GM19324 (cell line): ENCODE measurements at regions not wholly inside any gene's neighbourhood (a gene's known extent, or its start where the extent isn't known, plus 50 kb on each side); places are given as distances from the start of the nearest gene placed in this dataset.

Source experiments
- ATAC-seq: cut with Tn5 transposase; IDR thresholded peaks from one replicate; pipeline ENCODE4 v1.9.1; 2021; ENCODE audit warnings: mild to moderate bottlenecking, moderate library complexity; ENCODE audit not compliant: unreplicated experiment, low FRiP score

DNA sequence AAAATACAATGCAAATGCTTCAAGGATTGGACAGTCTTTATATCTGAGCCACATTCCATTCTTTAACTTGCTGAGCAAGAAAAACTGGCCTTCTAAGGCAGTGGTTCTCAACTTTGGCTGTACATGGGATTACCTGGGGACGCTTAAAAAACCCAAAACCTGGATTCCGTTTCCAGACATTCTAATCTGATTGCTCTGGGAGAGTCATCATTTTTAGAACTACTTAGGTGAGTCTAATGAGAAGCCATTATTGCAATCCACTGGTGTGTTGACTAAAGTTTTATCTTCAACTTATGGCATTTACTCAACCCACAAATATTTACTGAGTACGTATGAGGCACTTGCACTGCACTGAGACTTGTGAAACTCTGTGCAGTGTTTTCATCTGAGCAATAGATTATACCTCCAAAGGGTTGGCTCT lies 195.7 kb upstream of the ATP11B start:
- ATAC-seq = no peak

DNA sequence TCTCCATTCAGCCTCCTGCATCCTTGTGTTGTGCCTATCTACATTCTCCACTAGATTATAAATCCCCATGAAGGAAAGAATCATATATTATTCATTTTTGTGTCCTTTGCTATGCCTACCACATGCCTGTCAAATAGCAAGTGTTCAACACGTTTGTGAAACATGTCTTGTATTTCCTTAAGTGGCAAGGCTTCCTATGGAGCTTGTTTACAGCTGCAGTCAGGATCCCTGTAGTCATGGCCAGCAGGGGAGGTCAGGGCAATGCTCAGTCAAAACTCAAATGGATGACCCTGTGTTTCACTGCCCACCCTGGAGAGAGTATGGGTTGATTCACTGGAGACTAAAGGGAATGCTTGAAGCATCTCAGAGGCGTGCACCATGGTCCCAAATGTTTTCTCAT lies 191.7 kb upstream of the ATP11B start:
- no peak for ATAC-seq

DNA sequence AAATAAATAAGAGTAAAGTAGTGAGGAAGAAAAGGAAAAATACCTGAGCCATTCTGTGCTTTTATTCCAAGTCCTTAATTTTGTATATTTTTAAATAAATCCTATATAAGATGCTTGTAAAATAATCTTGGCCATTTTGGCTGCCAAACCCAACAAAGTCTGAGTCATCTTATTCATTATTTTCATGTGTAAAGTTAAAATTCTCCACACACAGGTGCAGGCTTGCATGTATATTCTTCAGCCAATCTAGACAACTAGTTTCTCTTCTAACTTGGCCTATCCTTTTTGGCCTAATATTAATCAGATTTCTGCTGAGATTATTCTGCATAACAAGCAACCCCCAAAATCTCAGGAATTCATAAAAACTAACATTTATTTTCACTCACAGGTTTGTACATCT lies 189.8 kb upstream of the ATP11B start:
- no peak for ATAC-seq

DNA sequence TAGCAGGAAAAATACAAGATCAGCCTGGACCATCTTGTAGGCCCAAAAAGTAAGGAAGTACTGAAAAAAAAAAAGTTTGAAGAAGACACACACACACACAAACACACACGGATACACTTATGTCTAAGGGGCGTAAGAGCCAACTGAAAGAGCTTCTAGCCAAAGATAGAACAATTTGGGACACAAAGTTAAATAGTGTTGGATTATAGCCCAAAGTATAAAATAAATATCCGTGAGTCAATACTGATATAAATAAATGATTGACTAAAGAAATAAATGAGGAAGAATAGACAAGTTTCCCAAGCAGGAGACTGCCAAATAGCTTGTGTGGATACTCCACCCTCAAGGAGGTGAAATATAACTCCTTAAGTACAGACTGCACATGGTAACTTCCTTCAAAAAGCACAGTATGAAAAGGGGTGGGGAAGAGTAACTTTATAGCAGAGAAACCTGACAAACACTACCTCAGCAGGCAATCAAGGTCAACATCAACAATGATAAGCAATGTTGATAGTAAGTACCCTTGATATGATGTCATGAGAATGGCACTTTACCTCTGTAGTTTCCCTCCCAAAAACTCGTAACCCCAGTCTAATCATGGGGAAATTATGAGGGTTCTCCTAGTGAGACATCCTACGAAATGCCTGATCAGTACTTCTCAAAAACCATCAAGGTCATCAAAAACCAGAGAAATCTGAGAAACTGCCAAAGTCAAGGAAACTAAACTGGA lies 187.3 kb upstream of the ATP11B start:
- no peak for ATAC-seq

DNA sequence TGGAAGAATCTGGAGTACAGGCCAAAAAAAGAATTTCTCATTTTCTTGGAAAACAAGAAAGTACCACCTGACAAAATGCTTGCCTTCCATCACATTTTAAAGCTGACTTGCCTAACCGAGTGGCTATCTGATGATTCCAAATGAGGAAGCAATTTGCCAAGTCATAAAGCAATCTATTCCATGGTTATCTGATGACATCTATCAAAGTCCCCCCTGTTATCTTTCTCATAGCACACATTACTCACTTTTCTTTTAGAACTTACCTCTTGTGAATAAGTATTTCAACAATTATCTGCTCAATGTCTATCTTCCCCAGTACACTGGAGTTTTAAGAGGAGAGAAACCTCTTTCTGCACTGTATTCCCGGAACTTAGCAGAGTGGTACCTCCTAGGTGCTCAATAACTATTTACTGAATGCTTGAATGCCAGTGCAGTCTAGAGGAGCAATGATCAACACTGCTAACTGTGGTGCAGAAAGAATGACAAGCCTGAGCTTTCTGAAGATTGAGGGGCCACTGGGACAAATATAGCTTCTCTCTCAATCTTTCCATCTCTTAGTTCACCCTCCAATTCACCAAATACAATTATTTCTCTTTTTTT lies 186.3 kb upstream of the ATP11B start:
- no peak for ATAC-seq

DNA sequence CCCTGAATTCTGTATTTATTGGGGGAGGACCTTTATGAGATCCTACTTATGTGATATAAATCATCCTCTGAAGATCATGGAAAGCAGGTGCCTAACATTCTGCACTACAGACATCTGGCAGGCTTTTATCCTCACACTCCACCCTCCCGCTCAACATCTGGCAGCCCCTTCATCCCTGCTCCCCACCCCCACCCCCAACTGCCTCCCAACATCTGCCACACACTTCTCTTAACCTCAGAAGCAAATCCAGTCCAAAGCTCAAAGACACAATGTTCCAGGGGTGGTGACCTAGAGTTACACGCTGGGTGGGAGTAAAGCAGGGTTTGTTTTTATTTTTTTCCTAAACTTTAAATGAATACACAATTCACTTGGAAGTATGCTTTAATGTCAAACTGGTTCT lies 184.5 kb upstream of the ATP11B start:
- ATAC-seq = no peak

DNA sequence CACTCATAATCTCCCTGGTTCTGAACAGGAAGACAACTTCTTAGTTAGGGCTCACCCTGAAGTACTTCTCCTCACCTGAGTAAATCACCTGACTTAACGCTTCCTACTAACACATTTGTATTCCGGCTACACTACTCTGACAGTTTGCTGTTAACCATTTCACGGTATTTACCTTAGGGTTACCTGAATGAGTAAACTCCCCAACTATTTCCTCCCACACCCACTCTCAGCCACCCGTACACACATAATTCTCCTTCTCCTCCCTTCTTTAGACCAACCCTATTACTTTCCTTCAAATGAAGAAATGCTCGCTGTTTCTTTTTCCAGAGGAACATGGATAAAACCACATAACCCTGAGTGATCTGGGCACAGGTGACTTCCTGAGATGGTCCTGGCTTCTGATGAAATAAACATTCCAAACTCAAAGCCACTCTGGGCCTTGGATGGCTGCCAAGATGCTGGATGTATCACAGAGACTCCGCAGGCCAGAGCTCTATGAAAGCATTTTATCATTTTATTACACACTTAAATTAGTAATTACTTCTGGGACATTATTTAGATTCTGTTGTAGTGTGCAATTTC lies 183.6 kb upstream of the ATP11B start:
- no peak for ATAC-seq

DNA sequence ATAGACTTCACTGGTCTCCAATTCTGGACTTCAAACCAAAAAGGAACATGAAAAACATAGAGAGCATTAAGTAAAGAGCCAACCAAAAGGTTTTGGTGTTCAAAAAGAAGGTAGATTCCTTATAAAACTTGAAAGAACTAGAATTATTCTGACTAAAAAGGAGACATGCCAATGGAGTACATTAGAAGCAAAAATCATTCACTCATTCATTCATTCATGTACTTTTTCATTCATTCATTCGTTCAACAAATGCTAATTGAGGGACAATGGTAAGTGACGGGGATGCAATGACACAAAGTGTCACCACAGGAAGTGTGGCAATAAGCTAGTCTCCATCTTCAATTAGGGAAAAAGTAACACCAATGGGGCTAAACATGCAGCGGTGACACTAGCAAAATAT lies 181.0 kb upstream of the ATP11B start:
- ATAC-seq = no peak

DNA sequence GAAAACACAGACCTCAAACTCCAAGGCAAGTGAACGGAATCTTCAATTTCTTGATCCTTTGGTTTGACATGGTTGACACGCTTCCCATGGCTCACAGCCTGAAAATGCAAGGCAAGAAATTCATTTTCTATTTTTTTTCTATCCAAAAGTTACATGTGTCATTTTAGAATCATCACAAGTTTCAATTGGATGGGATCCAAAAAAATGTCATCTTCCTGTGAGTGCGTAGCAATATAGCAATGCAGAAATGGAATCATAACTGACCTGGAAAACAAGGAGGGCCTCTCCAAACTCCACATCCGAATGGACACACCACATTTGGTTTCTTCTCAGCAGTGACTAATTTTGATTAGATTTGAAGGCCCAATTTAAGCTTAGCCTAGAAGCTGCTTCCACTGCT lies 175.8 kb upstream of the ATP11B start:
- no peak for ATAC-seq

DNA sequence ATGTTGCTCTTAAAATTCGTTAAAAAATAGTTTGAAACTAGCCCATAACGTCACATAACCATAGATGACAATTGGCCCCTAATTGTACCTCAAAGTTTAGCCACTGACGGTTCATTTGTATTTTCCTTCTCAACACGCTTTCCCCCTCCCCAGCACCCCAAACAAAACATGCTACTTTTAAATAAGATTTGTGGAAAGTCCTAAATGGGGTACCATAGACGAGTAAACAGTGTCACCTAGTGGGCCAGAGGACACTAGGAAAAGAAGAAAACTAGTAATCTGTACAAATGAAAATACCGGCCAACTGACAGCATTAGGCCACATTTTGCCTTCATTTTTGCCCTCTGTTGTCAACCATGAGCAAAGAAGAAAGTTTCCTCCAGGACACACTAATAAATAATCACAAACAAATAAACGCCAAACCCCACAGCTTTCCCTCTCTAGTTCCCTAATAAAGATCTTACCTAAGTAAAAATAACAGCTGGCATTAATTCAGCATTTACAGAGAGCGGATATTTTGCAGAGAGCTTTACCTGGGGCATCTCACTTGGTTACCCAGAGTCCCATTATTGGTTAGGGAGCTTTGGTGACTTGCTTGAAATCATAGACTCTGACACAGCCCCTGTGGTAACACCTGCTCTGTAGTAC lies 175.1 kb upstream of the ATP11B start:
- no peak for ATAC-seq

DNA sequence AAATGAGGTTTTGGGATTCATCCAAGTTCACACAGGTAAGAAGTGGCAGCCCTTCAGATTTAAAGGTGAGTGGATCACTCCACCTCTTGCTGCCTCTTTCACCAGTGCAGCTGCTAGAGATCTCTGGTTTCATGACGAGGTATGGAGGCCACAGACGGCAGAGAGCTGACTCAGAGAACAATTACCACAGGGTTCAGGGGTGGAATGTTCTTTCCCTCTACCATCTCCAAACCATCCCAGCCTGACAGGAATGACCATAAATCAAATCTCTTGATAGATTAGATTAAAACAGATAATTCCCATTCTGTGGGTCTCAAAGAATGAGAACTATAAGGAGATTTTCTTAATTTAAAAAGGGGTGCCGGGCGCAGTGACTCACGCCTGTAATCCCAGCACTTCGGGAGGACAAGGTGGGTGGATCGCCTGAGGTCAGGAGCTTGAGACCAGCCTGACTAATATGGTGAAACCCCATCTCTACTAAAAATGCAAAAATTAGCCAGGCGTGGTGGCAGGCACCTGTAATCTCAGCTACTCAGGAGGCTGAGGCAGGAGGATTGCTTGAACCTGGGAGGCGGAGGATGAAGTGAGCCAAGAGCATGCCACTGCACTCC lies 174.2 kb upstream of the ATP11B start:
- no peak for ATAC-seq

DNA sequence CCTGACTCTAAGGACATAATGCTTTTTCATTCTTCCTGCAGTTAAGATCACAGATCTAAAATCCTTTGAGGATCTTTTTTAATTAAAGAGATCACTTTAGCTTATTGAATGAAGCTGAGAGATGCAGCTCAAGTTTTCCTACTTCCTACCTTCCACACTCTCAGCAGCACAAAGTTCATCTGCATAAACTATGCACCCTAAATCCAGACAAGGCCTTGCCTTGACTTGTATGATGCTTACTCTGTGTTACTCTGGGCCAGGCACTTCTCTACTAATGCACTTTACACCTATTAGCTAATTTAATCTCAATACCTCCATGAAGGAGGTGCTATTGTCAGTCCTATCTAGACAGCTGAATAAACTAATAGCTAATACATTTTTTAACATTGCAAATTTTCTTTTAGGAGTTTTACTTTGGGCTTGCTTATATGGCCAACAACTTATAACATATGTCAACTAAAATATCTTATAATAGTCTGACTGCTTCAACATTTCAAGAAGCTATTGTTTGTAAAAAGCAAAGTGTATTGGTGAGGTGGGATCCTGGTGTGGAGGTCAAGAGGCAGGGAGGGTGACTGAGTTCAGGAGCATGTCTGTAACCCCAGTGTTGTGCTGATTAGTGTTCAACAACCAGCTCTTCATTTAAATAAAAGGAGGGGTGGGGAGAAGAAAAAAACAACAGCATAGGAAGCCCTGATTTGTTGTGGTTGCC lies 172.4 kb upstream of the ATP11B start:
- no peak for ATAC-seq

DNA sequence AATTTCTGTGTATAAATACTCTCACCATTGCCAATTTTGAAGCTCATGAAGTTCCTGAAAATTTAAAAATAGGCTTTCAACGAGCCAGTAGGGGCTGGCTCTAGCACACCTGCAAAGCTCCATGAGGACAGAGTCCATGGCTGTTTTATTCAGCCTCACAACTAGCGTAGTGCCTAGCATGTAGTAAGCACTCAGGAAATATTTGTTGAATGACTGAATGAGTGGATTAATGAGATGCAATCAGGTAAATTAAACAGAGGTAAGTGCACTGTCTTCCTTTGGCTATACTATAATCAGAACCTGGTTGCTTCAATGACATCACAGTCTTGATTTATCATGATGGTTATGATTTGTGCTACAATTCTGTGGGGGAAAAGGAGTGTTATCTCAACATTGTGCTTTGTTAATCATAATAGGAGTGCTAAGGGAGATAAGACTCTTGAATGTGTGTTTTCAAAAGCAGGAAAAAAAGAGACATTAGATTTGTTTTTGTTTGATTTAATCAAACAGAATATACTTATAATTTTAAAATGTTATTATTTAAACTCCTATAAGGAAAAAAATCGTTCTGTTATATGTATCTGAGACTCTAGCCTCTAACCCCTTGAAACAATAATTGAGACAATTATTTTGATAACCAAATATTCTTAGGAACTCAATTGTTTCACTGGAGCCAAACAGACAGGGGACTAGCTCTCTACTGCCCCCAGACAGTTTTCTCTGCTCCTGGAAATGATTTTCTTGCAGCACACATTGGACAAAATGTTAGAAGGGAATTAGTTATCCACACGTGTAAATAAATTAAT lies 171.7 kb upstream of the ATP11B start:
- ATAC-seq = no peak

DNA sequence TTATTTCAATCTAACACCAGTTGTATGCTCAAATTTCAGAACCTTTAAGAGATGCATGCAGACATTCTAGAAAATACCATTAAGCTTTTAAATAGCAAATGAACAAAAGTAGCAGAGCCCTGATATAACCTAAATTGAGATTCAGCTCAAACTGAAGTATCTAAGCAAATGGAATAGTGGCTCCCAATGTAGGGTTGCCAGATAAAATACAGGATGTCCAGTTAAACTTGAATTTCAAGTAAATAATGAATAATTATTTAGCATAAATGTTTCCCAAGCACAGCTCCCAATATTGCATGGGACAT lies 171.1 kb upstream of the ATP11B start:
- ATAC-seq = no peak

DNA sequence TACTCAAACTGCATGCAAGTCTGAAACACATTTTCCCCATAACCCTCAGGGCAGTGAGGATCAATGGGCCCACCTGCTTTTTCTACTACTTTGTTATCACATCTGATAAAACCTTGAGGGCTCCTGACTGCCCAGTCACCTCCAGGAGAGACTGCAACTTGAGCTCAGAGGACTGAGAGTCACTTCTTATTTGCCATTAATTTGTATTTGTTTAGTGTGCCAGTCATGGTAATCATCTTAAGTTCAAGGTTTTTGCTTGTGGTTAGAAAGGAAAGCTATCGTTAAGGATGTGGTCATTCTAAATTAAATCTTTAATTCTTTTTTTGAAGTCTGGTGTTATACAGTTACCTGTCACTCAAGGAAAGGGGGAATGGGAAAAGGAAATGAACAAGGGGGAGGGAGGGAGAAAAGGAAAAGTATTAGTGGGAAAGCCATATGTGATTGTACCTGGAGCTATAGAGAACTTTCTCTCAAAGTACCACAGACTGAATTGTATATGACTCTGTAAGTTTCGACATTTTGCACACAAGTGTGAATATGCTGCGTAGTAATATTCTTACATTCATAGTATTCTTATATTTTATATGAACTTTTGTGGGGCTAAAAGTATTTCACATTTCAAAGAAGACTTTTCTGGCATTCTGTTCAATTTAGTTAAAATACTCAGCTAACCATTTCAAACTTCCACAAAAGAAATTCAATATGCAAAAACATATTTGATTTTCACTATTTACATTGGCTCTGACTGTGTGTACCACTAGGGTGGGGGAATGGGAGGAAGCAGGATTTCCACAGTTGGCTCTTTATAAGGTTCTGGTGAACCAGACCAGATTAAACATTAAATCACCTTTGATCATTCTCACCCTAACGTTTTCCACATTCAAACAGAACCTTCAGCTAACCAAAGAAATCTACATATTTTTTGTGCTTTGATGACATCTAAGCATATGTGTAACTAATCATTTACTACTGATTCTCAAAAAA lies 166.5 kb upstream of the ATP11B start:
- no peak for ATAC-seq

DNA sequence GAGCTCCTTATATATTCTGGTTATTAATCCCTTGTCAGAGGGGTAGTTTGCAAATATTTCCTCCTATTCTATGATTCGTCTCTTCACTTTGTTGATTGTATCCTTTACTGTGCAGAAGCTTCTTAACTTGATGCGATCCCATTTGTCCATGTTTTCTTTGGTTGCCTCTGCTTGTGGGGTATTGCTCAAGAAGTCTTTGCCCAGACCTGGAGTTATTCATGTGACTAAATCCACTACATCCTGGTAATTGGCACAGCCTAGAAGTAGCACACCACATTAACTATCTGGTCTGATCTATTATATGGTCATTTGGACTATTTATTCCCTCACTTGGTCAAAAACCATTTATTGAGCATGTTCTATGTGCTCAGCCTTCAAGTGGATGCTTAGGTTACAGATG lies 164.8 kb upstream of the ATP11B start:
- ATAC-seq = no peak

DNA sequence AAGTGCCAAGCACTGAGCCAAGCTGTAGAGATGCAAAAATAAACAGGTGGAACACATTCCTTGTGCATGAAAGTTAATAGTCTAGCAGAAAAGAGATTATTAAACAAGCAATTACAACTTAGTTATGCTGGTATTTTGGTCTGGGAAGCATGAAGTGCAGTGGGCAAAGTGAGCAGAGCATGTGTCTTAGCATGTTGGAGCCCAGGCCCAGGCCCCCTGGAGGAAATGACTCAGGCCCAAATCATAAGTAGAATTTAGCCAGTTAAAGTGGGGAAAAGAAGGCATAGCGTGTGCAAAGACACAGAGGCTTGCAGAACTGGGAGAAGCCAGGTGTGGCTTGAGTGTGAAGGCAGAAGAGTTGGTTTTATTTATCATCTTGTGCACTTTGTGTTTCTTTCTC lies 163.8 kb upstream of the ATP11B start:
- no peak for ATAC-seq

DNA sequence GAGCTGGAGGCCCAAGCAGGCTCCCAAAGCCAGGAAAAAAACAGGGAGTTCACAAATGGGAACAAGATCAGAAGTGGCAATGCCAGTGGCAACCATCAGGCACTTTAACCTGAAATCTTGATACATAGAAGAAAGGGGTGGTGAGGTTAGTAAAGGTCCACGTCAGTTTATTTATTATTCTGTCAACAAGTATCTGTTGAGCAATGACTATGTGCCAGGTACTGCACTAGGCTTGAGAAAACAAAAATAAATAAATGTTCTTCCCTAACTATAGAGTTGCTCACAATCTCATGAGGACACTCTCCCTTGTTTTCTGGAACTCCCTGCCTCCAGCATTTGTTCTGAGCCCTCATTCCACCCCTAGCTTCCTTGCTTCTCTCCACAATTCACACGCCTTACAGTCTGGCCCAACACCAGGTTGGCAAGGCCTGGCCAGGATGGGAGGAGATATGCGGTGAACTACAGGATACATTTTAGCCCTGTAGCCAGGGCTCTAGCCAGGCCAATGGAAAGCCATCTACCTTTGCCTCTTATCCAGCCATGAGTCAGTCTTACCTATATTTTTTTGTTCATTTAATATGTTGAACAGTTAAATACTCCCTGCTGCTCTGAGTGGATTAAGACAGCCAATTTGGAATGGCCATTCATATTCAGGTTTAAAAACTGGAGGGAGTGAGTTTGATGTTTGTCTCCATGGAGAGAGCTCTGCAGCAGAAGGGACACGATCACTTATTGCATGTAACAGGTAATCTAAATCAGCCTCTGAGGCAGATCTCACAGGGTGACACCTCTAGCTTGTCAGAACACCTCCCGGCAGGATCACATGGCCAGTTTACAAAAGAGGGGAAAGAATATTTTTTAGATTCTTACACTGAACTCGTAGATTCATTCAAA lies 161.9 kb upstream of the ATP11B start:
- ATAC-seq = no peak
